Tongue (tissue), 1 donor: ENCODE measurements at regions not wholly inside any gene's neighbourhood (a gene's known extent, or its start where the extent isn't known, plus 50 kb on each side); places are given as distances from the start of the nearest gene placed in this dataset.

Experiments
- DNase-seq: peaks from one replicate; pipeline ENCODE4 v3.0.0-alpha.2; 2015

DNA sequence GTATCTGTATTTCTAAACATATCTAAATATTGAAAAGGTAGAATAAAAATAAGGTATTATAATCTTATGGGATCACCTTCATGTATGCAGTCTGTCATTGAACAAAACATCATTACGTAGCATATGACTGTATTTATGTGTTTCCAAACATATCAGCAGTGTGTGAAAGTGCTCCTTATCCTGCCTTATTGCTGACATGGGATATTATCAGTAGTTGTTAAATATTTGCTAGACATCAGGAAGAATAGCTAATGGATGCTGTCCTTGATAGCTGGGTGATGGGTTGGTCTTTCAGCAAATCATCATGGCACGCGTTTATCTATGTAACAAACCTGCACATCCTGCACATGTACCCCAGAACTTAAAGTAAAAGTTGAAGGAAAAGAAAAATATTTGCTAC, 59.1 kb upstream of the FAM20A start:
- DNase-seq, result no peak

- DNase-seq, result no peak
Measured at GRCh38 chr17:68658999-68659780, 58.0 kb upstream of the FAM20A start.

GRCh38 chr17:68657576-68657975, 56.4 kb upstream of the FAM20A start:
- no peak for DNase-seq

- DNase-seq, result no peak
Measured at GRCh38 chr17:68657166-68657565, 56.0 kb upstream of the FAM20A start.

DNA sequence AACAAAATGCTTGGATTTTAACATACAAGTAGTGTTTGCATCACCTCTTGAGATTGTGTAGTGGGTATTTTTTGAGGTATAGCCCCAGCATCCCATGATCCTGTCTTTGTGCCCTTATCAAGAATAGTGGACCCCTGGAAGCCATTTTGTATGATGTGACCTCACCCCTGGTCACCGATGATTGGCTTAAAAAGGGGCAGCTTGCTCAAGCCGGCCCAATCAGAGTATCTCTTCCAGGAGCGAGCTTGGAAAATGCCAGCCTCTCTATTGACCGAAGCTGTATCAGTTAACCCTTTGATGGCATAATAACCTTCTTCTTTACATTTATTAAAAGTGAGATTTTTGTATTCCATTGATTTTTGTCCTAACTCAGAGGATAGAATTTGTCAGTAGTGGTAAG, 55.5 kb upstream of the FAM20A start:
- no peak for DNase-seq
